ENCODE measurements at regions not wholly inside any gene's neighbourhood (a gene's known extent, or its start where the extent isn't known, plus 50 kb on each side); places are given as distances from the start of the nearest gene placed in this dataset.

DNA sequence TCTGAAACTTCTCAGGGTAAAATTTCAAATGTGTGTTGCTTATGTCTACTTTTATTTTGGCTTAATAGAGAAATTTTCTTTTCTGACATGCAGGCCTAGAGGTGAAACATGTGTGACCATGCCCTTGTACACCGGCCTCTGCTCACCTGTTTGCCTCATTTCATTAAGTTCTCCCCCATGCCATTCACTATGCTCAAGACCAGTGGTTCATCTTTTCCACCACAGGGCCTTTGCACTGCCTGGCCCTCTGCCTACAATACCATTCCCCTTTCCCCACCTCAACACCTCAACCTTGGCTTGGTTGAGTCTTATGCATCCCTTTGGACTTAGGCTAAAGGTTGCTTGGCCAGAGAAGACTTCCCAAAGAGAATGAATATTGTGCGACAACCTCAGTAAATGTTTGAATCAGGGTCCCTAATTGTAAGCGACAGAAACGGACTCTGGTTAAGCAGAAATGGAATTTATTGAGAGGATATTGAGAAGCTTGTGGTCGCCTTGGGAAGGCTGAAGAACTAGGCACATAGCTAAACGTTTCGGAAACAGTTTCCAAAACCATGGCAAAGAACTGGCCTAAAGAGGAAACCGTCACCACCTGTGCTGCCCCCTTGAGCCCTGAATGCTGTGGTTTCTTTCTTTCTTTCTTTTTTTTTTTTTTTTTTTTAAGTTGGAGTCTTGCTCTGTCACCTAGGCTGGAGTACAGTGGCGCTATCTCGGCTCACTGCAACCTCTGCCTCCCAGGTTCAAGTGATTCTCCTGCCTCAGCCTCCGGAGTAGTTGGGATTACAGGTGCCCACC is 152.2 kb downstream of the SOX4 start:
- H3K4me1 Mint-ChIP-seq = no peaks in the 10 kb centered on the region
- POLR2A ChIA-PET = interaction anchor here (0.7 kb wide), 1 partner anchor 154 kb away, joined by 6 read pairs; no protein-coding TSS in a partner anchor
- H3K36me3 Mint-ChIP-seq (ENCODE audit: low read depth) = no peaks in the 10 kb centered on the region
- H3K4me3 Mint-ChIP-seq = no peak overlapping the region
- DNase-seq = no peak
- intact Hi-C loops (cut with micrococcal nuclease) = no loop called here
- no peaks in the 10 kb centered on the region for H3K27me3 Mint-ChIP-seq
- H3K9me3 Mint-ChIP-seq = no peaks in the 10 kb centered on the region
- ATAC-seq (ENCODE audit: low read depth) = no peak
- CTCF ChIA-PET = no interaction called here
- TF ChIP-seq, protein P1, sequence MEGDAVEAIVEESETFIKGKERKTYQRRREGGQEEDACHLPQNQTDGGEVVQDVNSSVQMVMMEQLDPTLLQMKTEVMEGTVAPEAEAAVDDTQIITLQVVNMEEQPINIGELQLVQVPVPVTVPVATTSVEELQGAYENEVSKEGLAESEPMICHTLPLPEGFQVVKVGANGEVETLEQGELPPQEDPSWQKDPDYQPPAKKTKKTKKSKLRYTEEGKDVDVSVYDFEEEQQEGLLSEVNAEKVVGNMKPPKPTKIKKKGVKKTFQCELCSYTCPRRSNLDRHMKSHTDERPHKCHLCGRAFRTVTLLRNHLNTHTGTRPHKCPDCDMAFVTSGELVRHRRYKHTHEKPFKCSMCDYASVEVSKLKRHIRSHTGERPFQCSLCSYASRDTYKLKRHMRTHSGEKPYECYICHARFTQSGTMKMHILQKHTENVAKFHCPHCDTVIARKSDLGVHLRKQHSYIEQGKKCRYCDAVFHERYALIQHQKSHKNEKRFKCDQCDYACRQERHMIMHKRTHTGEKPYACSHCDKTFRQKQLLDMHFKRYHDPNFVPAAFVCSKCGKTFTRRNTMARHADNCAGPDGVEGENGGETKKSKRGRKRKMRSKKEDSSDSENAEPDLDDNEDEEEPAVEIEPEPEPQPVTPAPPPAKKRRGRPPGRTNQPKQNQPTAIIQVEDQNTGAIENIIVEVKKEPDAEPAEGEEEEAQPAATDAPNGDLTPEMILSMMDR (IDR thresholded peaks at IDR 0.05) = no peak
- H3K27ac Mint-ChIP-seq = no peak overlapping the region

DNA sequence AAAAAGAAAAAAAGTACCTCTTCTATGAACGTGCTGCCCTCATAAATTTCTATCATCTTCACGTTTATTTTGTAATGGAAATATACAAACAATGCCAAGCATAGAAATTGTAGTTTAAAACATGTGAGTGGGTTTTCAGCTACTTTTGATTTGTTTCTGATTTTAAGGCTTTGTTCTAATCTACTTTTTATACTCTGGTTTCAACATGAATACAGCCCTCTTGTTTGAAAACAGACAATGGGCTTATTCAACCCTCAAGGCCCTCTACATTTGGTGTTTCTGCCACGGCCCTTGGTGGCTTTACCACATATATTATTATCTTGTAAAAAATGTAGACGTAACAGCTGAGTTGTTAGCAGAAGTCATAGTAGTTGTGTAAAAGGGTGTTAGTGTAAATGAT is 153.9 kb downstream of the SOX4 start:
- no peaks in the 10 kb centered on the region for H3K27me3 Mint-ChIP-seq
- H3K4me3 Mint-ChIP-seq = no peak overlapping the region
- TF ChIP-seq, protein P1 (IDR thresholded peaks at IDR 0.05) = no peak
- no peaks in the 10 kb centered on the region for H3K4me1 Mint-ChIP-seq
- intact Hi-C loops (cut with micrococcal nuclease) = no loop called here
- ChIA-PET POLR2A (no interaction called here), CTCF (no interaction called here)
- no peaks in the 10 kb centered on the region for H3K9me3 Mint-ChIP-seq
- H3K36me3 Mint-ChIP-seq (ENCODE audit: low read depth) = no peaks in the 10 kb centered on the region
- ATAC-seq (ENCODE audit: low read depth) = no peak
- H3K27ac Mint-ChIP-seq = no peak overlapping the region
- no peak for DNase-seq

DNA sequence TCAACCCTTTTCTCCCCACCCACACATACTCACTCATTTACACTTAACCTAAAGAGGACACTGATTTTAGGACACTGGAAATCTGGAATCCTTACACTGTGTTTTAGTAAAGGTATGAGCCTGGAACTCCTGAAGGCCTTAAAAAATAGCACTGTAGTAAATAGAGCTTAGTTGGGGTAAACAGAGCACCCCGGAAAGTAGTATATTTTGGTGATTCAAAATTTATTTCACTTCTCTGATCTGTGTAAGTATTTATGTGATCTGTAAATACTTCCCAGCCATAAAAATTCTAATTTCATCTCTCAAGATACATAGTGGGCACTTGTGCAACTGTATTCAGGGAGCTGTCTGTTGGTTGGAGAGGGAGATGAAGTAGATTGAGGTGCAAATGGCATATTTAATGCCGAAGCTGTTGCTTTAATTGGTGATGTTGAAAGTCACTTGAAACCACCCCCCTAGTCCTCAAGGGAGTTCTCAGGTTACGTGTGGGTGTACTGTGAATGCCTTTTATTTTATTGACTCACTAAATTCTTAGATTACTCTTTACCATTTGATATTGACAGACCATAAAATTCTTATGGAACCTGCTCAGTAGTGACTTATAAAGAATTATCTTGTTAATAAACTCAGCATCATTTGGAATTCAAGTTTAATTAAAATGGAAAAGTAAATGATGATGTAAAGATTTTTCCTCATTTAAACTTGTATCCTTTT is 154.9 kb downstream of the SOX4 start:
- no peaks in the 10 kb centered on the region for H3K36me3 Mint-ChIP-seq (ENCODE audit: low read depth)
- H3K27me3 Mint-ChIP-seq = no peaks in the 10 kb centered on the region
- intact Hi-C loops (cut with micrococcal nuclease) = no loop called here
- CTCF ChIA-PET = no interaction called here
- no peak overlapping the region for H3K27ac Mint-ChIP-seq
- DNase-seq = no peak
- POLR2A ChIA-PET = no interaction called here
- no peak overlapping the region for H3K4me3 Mint-ChIP-seq
- TF ChIP-seq, protein P1 (IDR thresholded peaks at IDR 0.05) = no peak
- H3K9me3 Mint-ChIP-seq = no peaks in the 10 kb centered on the region
- H3K4me1 Mint-ChIP-seq = no peaks in the 10 kb centered on the region
- ATAC-seq (ENCODE audit: low read depth) = no peak

DNA sequence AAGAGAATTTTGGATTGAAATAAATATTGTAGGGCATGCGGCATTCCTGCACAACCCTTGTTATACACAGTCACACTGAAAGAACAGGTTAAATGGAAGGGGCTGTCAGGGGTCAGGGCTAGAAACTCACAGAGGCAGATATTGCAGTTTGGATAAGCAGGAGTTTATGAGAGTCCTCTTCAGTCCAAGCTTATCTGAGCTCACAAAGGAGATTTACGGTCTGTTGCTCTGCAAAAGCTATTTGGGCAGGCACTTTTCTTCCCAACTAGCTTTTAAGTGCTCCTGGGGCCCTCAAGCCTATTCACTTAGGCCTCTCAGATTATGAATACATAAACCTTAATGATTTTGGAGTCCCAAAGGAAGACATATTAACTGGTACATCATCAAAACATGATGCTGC is 156.2 kb downstream of the SOX4 start:
- no peak for DNase-seq
- ChIA-PET CTCF (no interaction called here), POLR2A (no interaction called here)
- H3K36me3 Mint-ChIP-seq (ENCODE audit: low read depth) = no peaks in the 10 kb centered on the region
- ATAC-seq (ENCODE audit: low read depth) = no peak
- intact Hi-C loops (cut with micrococcal nuclease) = no loop called here
- H3K27me3 Mint-ChIP-seq = no peaks in the 10 kb centered on the region
- no peaks in the 10 kb centered on the region for H3K9me3 Mint-ChIP-seq
- H3K4me1 Mint-ChIP-seq = no peaks in the 10 kb centered on the region
- no peak overlapping the region for H3K4me3 Mint-ChIP-seq
- TF ChIP-seq, protein P1 (IDR thresholded peaks at IDR 0.05) = no peak
- no peak overlapping the region for H3K27ac Mint-ChIP-seq

DNA sequence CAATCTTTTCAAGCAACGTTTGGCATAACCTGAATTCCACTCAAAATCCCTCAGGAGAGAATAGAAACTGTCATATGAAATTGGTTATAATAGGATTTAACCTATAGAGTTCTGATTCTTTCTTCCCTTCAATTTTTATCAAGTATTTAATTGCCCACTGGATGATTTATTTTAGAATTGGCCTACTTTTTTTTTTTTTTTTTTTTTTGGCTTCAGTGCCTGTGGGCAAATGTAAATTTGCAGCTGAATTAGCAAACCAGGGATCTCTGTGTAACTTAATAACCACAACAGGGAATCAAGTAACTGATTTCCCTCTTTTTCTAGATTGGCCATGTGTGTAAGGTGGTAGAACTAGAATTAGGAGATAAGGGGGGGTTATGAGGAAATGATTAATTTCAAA is 157.0 kb downstream of the SOX4 start:
- no peaks in the 10 kb centered on the region for H3K27me3 Mint-ChIP-seq
- TF ChIP-seq, protein P1 (IDR thresholded peaks at IDR 0.05) = no peak
- H3K36me3 Mint-ChIP-seq (ENCODE audit: low read depth) = no peaks in the 10 kb centered on the region
- no peak for ATAC-seq (ENCODE audit: low read depth)
- intact Hi-C loops (cut with micrococcal nuclease) = no loop called here
- no peak overlapping the region for H3K27ac Mint-ChIP-seq
- no peaks in the 10 kb centered on the region for H3K9me3 Mint-ChIP-seq
- no peak for DNase-seq
- ChIA-PET POLR2A (no interaction called here), CTCF (no interaction called here)
- no peaks in the 10 kb centered on the region for H3K4me1 Mint-ChIP-seq
- no peak overlapping the region for H3K4me3 Mint-ChIP-seq

Data from activated B cell treated with CpG ODN at 0.5 μM for 24 hours (primary cell).